ENCODE measurements at regions not wholly inside any gene's neighbourhood (a gene's known extent, or its start where the extent isn't known, plus 50 kb on each side); places are given as distances from the start of the nearest gene placed in this dataset.

GRCh38 chr14:31952573-31952972 lies 124.5 kb upstream of the ARHGAP5 start:
- Histone ChIP-seq H3K9me2 (replicated peaks; ENCODE audit: low read depth, low read length) (no peaks in the 10 kb centered on the region), H3K4me1 (ENCODE audit: insufficient read depth, low read length, poor library complexity, severe bottlenecking) (no peaks in the 10 kb centered on the region)

GRCh38 chr14:31953210-31953609 lies 123.9 kb upstream of the ARHGAP5 start:
- no peaks in the 10 kb centered on the region for H3K79me2 ChIP-seq (ENCODE audit: insufficient read depth, low read length)
- H3K4me3 ChIP-seq (ENCODE audit: low read length, poor library complexity, severe bottlenecking): no peak overlapping the region
- no peaks in the 10 kb centered on the region for H3K9me2 ChIP-seq (replicated peaks; ENCODE audit: low read depth, low read length)
- H3F3A ChIP-seq (ENCODE audit: low read depth): no peaks in the 10 kb centered on the region
- H3K9me3 ChIP-seq (ENCODE audit: insufficient read depth, low read depth, low read length): no peaks in the 10 kb centered on the region
- H3K4me2 ChIP-seq (ENCODE audit: low read depth, low read length, poor library complexity, severe bottlenecking): no peak overlapping the region
- H2AFZ ChIP-seq (ENCODE audit: low read length): no peak overlapping the region
- H3K36me3 ChIP-seq (ENCODE audit: insufficient read depth, low read length): no peaks in the 10 kb centered on the region
- TF ChIP-seq EZH2phosphoT487 (IDR thresholded peaks at IDR 0.05; ENCODE audit: borderline replicate concordance): no peak
- TF ChIP-seq, protein P1, sequence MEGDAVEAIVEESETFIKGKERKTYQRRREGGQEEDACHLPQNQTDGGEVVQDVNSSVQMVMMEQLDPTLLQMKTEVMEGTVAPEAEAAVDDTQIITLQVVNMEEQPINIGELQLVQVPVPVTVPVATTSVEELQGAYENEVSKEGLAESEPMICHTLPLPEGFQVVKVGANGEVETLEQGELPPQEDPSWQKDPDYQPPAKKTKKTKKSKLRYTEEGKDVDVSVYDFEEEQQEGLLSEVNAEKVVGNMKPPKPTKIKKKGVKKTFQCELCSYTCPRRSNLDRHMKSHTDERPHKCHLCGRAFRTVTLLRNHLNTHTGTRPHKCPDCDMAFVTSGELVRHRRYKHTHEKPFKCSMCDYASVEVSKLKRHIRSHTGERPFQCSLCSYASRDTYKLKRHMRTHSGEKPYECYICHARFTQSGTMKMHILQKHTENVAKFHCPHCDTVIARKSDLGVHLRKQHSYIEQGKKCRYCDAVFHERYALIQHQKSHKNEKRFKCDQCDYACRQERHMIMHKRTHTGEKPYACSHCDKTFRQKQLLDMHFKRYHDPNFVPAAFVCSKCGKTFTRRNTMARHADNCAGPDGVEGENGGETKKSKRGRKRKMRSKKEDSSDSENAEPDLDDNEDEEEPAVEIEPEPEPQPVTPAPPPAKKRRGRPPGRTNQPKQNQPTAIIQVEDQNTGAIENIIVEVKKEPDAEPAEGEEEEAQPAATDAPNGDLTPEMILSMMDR (conservative IDR thresholded peaks at IDR 0.05; ENCODE audit: low read length): no peak
- H3K9ac ChIP-seq (ENCODE audit: low read depth, low read length, poor library complexity, severe bottlenecking): no peak overlapping the region
- H4K20me1 ChIP-seq (ENCODE audit: insufficient read depth, low read length, poor library complexity, severe bottlenecking): no peaks in the 10 kb centered on the region
- no peaks in the 10 kb centered on the region for H3K27me3 ChIP-seq (ENCODE audit: insufficient read depth, low read length, poor library complexity, severe bottlenecking)
- no peaks in the 10 kb centered on the region for H3K4me1 ChIP-seq (ENCODE audit: insufficient read depth, low read length, poor library complexity, severe bottlenecking)

More at GRCh38 chr14:31952573-31952972, 124.5 kb upstream of the ARHGAP5 start:
- Histone ChIP-seq H3K27me3 (ENCODE audit: insufficient read depth, low read length, poor library complexity, severe bottlenecking) (no peaks in the 10 kb centered on the region), H3K9me3 (ENCODE audit: insufficient read depth, low read depth, low read length) (no peaks in the 10 kb centered on the region), H3F3A (ENCODE audit: low read depth) (no peaks in the 10 kb centered on the region), H3K79me2 (ENCODE audit: insufficient read depth, low read length) (no peaks in the 10 kb centered on the region), H3K4me3 (ENCODE audit: low read length, poor library complexity, severe bottlenecking) (no peak overlapping the region), H2AFZ (ENCODE audit: low read length) (no peak overlapping the region), H4K20me1 (ENCODE audit: insufficient read depth, low read length, poor library complexity, severe bottlenecking) (no peaks in the 10 kb centered on the region), H3K36me3 (ENCODE audit: insufficient read depth, low read length) (no peaks in the 10 kb centered on the region), H3K4me2 (ENCODE audit: low read depth, low read length, poor library complexity, severe bottlenecking) (no peak overlapping the region), H3K9ac (ENCODE audit: low read depth, low read length, poor library complexity, severe bottlenecking) (no peak overlapping the region)
- TF ChIP-seq, protein P1 (conservative IDR thresholded peaks at IDR 0.05; ENCODE audit: low read length): no peak

GRCh38 chr14:31954991-31955390 lies 122.1 kb upstream of the ARHGAP5 start:
- Histone ChIP-seq H3K27me3 (ENCODE audit: insufficient read depth, low read length, poor library complexity, severe bottlenecking) (no peaks in the 10 kb centered on the region), H3K9me2 (replicated peaks; ENCODE audit: low read depth, low read length) (no peaks in the 10 kb centered on the region), H3K4me3 (ENCODE audit: low read length, poor library complexity, severe bottlenecking) (no peak overlapping the region), H4K20me1 (ENCODE audit: insufficient read depth, low read length, poor library complexity, severe bottlenecking) (no peaks in the 10 kb centered on the region), H2AFZ (ENCODE audit: low read length) (no peak overlapping the region), H3K9me3 (ENCODE audit: insufficient read depth, low read depth, low read length) (no peaks in the 10 kb centered on the region), H3K9ac (ENCODE audit: low read depth, low read length, poor library complexity, severe bottlenecking) (no peak overlapping the region), H3K4me1 (ENCODE audit: insufficient read depth, low read length, poor library complexity, severe bottlenecking) (no peaks in the 10 kb centered on the region), H3K4me2 (ENCODE audit: low read depth, low read length, poor library complexity, severe bottlenecking) (no peak overlapping the region), H3K36me3 (ENCODE audit: insufficient read depth, low read length) (no peaks in the 10 kb centered on the region), H3K79me2 (ENCODE audit: insufficient read depth, low read length) (no peaks in the 10 kb centered on the region), H3F3A (ENCODE audit: low read depth) (no peaks in the 10 kb centered on the region)
- TF ChIP-seq, protein P1 (conservative IDR thresholded peaks at IDR 0.05; ENCODE audit: low read length): no peak
- no peak for TF ChIP-seq EZH2phosphoT487 (IDR thresholded peaks at IDR 0.05; ENCODE audit: borderline replicate concordance)
